TTC549 (cell line): ENCODE measurements at regions not wholly inside any gene's neighbourhood (a gene's known extent, or its start where the extent isn't known, plus 50 kb on each side); places are given as distances from the start of the nearest gene placed in this dataset.

Experiments used
- FAIRE-seq: peaks from 2 replicates; lab custom pipeline; 2012; peaks lifted over from hg19 to GRCh38; lab: Jason Lieb, UNC

DNA sequence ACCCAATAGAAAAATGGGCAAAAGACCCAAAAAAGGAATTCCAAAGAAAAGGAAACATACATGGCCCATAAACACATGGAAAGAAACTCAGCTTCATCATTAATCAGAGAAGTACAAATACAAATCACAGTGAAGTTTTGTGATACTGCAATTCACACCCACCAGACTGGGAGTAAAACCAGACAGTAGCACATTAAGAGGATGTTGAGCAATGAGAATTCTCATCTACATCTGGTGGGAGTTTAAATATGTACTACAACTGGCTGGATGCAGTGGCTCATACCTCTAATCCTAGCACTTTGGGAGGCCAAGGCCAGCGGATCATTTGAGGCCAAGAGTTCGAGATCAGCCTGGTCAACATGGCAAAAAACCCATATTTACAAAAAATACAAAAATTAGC lies 125.7 kb upstream of the PHACTR1 start:
- FAIRE-seq = no peak

DNA sequence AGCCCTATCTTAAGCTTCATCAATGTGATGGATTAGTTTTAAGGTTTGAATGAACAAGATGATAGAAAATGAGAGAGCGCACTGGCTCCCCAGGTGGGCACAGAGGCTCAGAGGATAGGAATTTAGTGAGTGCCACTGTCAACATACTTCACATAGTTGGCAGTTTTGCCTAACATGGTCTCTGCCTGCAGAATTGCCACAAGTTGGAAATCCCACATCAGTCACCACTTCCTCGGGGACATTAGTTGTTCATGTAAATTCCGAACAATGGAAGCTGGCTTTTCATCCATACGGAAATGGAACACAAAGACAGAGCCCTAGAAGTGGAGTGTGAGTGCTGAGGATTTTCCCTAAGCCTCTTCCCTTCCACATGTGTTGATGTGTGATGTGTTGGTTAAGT lies 123.9 kb upstream of the PHACTR1 start:
- FAIRE-seq = no peak

DNA sequence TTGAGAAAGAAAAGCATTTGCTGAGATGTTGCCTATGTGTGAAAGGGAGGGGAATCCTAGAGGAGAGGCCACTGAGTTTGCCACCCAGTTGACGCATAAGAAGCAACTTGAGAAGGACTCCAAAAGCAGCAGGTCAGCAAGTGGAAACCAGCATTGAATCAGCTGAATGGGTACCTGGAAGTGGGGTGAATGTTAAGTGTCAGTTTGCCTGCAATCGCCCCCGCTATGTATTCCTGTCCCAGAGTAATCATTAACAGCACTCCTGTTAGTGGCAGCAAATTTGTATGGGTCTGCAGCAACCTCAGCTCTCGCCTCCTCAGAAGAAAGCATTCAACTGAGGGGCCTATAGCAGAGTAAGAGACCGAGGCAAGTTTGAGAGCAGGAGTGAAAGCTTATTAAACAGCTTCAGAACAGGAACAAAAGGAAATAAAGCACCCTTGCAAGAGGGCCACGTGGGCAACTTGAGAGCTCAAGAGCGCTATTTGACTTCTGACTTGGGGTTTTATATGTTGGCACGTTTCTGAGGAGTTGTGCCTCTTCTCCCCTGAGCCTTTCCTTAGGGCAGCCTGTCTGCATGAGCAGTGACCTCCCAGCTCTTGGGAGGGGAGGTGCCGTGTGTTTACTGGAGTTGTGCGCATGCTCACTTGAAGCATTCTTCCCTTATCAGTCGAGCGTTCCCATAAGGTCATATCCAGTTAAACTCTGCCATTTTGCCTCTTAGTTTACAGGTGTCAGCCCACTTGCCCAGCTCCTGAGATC lies 122.6 kb upstream of the PHACTR1 start:
- peak; percentile 85 for FAIRE-seq

DNA sequence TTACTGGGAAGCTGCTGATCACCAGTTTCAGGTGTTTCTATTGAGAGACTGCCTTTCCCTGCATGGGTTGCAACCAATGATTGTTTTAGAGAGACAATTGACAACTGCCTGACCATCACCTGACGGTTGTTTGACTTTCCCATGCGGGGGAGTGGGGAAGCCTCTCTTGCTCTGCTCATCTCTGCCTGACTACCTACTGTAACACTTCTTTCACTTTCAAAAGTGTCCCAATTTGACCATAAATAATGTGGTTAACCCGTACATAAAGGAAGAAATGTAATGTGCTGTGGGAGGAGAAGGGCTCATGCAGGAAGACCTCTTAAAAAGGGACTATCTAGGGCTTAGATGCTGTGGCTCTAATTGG lies 122.1 kb upstream of the PHACTR1 start:
- no peak for FAIRE-seq

DNA sequence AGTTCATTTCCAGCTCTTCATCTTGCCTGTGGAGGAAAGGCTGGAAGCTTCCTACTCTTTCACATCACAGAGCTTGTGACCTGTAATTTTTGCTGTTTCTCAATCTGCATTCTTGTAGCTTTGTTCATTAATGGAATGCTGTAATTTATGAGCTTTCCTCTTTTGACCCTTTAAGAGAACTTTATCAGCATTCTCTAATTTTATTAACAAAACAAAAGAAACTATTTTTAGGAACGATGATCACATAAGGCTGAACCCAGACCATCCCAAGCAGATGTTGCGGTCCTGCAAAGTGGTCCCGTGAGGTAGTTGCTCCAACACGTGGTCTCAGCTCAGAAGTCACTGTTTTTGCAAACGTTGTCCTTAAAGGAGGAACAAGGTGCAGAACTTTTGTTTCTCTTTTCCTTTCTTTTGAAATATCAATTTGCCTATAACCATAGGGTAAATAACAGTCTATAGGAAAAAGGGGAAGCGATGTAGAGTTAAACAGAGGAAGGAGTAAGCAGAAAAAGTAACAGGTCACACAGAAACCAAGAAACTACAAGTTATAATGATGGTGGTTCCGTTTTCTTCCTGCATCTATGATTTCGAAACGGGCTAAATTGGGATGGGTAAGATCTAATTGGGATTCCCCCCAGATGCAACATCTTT lies 121.3 kb upstream of the PHACTR1 start:
- FAIRE-seq = peak; percentile 93

DNA sequence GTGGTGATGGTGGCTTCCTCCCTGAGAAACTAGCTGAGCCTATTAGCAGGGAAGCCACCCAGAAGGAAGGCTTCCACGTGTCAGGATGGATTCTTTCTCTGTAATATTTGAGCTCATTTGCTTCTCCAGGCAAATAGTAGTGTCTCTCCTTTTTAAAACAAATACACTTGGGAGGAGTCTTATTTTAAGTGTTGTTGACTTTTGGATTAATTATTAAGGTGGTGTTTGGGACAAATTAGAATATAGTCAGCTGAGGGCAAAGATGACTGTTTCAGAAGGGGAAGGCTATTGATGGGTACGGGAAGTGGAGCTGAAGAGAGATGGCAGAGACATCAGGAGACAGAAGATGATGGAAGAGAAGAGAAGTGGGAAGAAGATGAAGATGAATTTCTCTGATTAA lies 119.8 kb upstream of the PHACTR1 start:
- no peak for FAIRE-seq

DNA sequence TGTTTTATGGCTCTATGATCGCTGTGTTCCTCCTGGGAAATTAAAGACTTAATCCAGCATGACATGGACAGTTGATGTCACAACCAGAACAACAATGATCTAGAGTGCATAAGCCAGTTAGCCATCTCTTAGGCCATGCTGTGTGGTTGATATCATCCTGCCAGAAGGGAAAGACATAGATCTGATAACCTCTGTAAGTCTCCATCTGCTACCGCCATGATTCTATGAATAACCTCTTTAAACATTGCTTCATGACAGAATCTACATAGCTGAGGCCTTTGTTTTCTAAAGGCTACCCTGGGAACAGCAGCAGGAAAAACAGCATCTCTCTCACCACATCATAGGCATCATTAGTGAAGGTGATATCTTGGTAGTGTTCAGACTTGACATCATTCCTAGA lies 117.6 kb upstream of the PHACTR1 start:
- no peak for FAIRE-seq

DNA sequence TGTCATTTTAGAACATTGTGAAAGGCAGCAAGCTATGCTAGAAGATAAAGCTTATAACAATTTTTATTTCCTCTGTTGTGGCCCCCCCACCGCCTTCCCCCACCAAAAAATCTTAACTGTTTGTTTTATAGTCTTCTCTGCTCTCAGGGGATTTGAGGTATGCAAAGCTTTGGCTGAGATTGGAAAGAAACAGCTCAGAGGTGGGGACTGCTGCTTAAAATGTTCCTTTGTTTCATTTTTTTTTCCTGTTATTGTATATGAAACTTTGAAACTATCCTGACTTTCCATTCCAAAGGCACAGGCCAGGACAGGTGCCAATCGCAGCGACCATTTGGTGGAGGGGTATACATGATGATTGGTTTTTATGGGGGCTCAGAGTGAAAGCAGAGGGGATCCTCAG lies 114.7 kb upstream of the PHACTR1 start:
- FAIRE-seq = peak; percentile 31

DNA sequence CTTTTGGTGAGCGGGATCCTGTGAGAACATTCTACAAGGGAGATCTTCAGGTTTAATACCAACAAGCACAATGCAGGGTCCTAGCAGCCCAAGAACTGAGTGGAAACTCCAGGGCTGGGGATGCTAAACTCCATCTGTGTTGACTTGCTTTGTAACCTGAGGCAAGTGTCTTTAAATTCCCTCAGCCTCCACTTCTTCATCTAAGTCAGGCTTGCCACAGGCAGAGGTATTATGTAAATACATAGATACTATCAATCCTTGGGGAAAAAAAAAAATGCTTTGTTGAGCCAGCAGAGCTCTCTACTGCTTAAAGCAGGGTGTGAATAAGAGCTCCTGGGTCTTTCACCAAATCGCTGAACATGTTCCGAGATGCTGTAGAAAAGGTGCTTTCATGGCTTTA lies 114.2 kb upstream of the PHACTR1 start:
- no peak for FAIRE-seq

DNA sequence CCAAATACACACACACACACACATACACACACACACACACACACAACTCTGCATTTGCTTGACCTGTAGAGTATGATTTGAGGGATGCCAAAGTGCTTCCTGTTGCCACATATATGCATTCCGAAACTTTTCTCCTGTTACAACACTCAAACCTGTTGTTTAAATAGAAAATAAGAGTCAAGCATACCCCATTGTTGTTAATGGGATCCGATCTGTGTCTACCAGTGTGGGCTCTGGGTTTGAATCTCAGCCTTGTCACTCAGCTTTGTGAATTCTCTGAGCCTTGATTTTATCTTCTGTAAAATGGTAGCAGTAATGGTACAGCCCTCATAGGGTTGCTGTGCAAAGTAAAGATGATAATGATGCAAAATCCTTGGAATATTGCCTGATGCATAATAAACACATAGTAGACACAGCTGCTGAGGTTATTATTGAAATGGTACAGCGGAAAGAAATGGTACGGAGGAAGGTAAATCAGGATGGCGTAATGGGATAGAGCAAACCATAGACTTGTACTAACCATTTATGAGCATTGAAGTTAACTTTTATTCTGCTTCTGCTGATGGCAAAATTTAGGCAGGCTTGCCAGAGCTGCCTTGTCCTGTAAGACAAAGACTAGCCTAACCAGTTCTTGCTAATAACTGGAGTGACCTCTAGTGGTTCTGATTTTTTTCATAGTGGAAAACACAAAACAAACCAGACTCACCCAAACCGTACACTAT lies 113.5 kb upstream of the PHACTR1 start:
- peak; percentile 95 for FAIRE-seq

DNA sequence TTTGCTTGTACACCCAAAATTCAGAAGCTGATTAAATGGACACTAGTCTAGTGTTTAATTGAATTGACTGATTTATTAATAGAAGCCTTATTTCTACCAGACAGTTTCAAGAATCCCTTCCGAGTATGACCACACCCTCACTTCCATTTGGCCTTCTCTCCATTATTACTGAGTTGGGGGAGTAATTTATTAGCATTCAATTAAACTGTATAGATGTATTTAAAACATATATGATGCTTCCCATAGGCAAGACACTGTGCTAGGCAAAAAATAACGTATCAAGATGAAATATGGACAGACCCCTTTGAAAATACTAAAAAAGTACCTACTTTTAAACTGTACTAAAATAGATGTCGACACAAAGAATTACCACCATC lies 112.9 kb upstream of the PHACTR1 start:
- FAIRE-seq = no peak

DNA sequence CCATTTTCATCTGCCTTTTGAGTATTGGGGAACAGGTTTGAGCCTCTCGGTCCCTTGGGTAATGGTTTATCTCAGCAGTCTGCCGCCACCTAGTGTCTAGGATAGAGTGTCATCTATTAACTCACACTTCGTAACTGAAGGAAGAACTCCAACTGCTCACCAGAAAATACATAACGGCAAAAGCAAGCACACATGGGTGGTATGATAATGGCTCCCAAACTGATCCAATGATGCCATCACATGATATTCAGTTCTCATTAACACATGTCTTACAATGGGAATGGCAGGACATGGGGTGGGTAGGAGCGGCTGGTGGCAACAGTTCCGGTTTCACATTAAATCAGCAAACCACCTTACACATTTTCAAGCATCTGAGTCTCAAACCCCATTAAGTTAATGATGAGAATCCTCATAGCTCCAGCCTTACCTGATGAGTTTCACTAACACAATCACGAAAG lies 110.7 kb upstream of the PHACTR1 start:
- FAIRE-seq = peak; percentile 29

DNA sequence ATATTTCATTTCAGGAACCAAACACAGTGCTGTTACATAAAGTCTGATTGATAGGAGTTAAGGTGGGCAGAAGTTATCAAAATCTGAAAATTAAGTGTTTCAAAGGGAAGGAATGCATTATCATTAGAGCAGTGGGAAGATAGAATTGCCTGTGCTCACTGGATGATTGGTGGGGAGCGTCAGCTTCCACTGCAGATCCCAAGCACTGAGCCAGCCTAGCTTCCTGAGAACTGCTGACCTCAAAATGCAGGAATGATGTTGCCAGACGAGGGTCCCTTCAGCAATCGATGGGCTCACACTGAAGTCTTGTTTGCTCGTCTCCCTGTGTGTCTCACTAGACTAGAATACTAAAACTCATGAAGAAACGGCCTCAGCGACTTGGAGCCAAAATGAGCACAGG lies 110.0 kb upstream of the PHACTR1 start:
- FAIRE-seq = no peak

DNA sequence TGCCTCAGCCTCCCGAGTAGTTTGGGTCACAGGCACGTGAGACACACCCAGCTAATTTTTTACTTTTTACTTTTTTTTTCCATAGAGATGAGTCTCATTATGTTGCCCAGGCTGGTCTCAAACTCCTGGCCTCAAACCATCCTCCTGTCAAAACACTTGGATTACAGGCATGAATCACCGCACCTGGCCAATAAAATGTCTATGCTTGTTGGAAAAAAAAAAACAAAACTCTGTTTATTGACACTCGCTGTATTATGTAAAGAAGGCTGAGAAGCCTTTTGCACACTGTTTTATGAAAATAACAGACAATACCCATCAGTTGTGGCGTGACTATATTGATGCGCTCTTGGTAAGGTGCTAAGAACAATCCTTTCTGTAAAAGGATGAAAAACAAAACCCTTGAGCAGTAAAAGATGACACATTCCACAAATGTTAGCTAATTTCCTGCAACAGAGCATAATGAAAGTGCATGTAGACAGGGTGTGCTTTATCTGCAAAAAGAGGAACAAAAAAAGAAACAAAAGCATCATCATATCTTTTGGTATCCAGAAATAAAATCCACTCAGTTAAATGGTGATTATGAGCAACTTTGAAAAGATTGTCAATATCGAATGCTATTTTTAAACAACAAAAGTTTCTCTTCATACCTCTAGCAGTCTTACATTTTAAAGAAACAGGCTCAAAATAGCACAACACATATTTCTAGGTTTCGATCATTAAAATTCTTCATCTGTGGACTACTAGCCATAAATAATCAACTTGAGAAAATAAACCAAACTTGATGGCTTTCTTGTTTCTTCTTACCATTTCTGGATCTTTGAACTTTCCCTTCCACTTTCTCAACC lies 108.3 kb upstream of the PHACTR1 start:
- FAIRE-seq = no peak

DNA sequence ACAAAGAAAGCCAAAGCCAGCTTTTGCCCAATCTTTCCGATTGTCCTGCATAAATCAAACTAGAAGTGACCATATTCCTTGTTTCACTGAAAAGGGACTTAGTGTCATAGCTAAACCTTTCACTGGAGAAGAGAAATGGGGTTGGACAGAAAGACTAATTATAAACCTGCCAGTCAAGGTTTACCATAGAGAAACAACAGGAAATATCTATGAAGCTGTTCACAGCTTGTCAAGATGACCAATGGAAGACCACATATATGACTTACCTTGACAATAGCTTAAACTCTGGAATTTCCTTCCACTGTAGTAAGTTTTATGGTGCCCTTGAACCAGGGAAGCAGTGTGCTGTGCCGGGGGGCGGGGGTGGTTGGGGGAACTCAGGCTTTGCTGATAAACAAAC lies 107.7 kb upstream of the PHACTR1 start:
- FAIRE-seq = peak; percentile 65

DNA sequence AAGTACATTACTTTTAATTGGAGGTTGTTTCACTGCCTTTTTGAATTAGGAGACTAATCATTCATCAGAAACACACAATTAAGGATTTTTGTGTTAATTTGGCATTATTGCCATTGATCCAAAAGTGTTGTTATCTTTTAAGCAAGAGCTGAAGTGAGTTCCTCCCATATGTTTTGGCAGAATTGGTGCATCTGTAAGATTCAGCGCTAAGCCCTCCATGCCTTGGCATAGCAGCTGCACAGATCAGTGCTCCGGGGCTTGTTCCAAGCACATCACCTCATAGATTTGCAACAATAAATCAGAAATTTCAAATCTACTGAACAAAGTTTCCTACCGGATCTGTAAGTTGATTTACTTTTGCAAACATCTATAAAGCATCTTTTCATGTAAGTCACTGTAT lies 106.8 kb upstream of the PHACTR1 start:
- no peak for FAIRE-seq

DNA sequence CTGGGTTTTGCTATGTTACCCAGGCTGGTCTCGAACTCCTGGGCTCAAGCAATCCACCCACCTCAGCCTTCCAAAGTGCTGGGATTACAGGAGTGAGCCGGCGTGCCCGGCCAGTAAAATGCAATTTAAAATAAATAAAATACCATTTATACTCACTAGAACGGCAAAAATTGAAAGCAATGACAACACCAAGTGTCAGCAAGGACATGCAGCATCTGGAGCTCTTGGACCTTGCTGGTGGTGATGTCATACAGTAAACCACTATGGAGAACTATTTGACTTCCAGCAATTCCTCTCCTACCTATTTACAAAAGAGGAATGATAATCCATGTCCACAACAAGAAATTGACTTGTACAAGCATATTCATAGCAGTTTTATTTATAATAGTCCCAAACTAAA lies 105.7 kb upstream of the PHACTR1 start:
- FAIRE-seq = no peak

DNA sequence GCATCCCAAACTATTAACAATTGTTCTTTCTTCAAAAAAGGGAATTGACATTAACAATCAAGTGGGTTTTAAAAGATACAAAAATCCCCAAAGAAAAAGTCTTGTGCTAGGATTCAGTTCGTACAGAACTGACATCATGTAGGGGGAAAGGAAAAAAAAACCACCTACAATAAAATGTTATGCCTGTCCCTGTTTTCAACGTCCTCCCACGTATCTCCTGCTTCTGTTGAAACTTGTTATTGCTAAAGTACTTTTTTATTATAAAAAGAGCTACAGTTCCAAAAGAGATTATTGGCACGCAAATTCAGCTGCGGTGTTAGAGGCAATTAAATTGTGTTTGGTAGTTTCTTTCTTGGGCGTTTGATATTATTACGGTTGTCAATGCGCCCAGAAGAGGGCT lies 102.8 kb upstream of the PHACTR1 start:
- no peak for FAIRE-seq

DNA sequence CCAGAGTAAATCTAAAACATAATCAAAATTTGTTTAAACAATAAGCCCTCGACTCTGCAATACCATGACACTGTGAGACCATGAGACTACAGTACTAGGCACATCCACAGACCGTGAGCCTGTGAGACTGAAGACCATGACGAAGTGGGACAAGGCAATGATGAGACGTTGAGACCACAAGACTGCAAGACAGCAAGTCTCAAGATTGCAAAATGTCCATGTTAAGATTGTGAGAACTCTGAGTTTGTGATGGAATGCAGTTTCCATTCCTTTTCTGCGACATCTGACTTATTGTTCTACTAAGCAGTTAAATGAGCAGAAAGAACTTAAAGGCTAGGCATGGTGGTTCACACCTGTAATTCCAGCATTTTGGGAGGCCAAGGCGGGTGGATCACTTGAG lies 102.1 kb upstream of the PHACTR1 start:
- FAIRE-seq = no peak

DNA sequence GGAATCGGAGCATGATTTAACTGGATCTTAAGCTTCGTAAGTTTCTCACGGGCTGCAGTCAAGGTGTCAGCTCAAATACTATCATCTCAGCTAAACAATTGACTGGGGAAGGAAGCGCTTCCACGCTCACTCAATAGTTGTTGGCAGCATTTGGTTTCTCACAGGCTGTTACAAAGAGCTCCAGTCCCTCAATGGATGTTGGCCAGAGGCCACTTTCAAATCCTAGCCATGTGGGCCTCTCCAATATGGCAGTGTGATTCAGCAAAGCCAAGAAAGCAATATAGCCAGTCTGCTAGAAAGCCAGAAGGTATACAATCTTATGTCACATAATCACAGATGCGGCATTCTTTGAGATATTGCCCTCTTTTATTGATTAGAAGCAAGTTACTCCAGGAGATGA lies 98.3 kb upstream of the PHACTR1 start:
- FAIRE-seq = no peak

DNA sequence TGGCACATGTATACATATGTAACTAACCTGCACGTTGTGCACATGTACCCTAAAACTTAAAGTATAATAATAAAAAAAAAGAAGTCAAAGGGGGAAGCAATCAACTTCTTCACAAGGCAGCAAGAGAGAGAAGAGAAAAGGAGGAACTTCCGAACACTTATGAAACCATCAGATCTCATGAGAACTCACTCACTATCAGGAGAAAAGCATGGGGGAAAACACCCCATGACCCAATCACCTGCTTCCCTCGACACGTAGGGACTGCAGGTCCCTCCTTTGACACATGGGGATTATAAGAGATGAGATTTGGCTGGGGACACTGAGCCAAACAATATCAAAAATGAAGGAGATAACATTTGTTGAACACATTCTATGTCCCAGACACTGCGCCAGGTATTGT lies 94.8 kb upstream of the PHACTR1 start:
- no peak for FAIRE-seq

DNA sequence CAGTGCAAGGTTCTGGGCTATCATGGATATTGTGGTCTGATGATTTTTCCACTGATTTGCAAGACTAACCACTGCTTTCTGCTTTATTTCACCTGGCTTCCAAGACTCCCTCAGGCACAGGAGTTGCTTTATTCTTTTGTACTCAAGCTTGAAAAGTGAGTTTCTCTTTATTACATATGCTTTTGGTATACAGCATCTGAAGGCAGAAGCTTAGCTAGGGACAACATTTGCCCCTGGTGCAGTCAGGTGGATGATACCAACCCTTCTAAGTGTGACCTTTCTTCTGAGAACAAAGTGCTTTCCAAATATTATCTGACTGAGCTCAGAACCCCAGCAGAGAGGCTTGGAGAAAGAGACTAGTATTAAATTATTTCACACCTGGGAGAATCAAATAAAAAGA lies 94.0 kb upstream of the PHACTR1 start:
- no peak for FAIRE-seq
